ENCODE measurements at regions not wholly inside any gene's neighbourhood (a gene's known extent, or its start where the extent isn't known, plus 50 kb on each side); places are given as distances from the start of the nearest gene placed in this dataset.

DNA sequence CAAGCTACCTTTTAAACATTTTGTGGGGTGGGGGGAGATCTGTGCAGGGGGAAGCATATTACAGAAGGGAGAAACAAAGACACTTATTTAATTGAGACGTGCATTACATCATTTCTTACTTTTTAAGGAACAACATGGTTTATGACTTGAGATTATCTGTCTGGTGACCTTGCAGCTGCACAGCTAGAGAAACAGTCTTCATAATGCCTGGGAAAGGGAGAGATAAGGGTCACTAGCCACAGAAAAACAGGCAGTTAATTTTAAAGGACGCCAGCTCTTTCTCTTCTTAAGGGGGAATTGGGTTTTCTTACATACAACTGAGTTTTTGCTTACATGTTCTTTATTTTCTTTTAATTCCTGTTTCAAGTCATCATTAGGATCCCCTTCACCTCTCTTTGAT lies 147.9 kb downstream of the SST start (continued):
- TF ChIP-seq, protein P1, sequence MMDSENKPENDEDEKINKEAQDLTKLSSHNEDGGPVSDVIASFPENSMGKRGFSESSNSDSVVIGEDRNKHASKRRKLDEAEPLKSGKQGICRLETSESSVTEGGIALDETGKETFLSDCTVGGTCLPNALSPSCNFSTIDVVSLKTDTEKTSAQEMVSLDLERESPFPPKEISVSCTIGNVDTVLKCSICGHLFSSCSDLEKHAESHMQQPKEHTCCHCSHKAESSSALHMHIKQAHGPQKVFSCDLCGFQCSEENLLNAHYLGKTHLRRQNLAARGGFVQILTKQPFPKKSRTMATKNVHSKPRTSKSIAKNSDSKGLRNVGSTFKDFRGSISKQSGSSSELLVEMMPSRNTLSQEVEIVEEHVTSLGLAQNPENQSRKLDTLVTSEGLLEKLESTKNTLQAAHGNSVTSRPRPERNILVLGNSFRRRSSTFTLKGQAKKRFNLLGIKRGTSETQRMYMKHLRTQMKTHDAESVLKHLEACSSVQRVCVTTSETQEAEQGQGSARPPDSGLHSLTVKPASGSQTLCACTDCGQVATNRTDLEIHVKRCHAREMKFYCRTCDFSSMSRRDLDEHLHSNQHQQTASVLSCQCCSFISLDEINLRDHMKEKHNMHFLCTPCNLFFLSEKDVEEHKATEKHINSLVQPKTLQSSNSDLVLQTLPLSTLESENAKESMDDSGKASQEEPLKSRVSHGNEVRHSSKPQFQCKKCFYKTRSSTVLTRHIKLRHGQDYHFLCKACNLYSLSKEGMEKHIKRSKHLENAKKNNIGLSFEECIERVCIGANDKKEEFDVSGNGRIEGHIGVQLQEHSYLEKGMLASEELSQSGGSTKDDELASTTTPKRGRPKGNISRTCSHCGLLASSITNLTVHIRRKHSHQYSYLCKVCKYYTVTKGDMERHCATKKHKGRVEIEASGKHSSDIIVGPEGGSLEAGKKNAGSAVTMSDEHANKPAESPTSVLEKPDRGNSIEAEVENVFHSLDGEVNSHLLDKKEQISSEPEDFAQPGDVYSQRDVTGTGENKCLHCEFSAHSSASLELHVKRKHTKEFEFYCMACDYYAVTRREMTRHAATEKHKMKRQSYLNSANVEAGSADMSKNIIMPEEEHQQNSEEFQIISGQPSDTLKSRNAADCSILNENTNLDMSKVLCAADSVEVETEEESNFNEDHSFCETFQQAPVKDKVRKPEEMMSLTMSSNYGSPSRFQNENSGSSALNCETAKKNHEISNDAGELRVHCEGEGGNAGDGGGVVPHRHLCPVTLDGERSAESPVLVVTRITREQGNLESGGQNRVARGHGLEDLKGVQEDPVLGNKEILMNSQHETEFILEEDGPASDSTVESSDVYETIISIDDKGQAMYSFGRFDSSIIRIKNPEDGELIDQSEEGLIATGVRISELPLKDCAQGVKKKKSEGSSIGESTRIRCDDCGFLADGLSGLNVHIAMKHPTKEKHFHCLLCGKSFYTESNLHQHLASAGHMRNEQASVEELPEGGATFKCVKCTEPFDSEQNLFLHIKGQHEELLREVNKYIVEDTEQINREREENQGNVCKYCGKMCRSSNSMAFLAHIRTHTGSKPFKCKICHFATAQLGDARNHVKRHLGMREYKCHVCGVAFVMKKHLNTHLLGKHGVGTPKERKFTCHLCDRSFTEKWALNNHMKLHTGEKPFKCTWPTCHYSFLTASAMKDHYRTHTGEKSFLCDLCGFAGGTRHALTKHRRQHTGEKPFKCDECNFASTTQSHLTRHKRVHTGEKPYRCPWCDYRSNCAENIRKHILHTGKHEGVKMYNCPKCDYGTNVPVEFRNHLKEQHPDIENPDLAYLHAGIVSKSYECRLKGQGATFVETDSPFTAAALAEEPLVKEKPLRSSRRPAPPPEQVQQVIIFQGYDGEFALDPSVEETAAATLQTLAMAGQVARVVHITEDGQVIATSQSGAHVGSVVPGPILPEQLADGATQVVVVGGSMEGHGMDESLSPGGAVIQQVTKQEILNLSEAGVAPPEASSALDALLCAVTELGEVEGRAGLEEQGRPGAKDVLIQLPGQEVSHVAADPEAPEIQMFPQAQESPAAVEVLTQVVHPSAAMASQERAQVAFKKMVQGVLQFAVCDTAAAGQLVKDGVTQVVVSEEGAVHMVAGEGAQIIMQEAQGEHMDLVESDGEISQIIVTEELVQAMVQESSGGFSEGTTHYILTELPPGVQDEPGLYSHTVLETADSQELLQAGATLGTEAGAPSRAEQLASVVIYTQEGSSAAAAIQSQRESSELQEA (IDR thresholded peaks at IDR 0.05; ENCODE audit: low read depth), result no peak
- TF ChIP-seq, protein P2, sequence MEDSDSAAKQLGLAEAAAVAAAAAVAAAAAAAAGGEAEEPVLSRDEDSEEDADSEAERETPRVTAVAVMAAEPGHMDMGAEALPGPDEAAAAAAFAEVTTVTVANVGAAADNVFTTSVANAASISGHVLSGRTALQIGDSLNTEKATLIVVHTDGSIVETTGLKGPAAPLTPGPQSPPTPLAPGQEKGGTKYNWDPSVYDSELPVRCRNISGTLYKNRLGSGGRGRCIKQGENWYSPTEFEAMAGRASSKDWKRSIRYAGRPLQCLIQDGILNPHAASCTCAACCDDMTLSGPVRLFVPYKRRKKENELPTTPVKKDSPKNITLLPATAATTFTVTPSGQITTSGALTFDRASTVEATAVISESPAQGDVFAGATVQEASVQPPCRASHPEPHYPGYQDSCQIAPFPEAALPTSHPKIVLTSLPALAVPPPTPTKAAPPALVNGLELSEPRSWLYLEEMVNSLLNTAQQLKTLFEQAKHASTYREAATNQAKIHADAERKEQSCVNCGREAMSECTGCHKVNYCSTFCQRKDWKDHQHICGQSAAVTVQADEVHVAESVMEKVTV (CRISPR knock-in tag; IDR thresholded peaks at IDR 0.05), result no peak
- TF ChIP-seq JUND (IDR thresholded peaks at IDR 0.05; ENCODE audit: borderline replicate concordance, low read depth, low read length) (peak; percentile 80), JUND (tag; IDR thresholded peaks at IDR 0.05; ENCODE audit: borderline replicate concordance, low read depth, low read length) (peak; percentile 83; the same call in 2 of the 3 replicates), ZNF780A (CRISPR knock-in tag; IDR thresholded peaks at IDR 0.05) (no peak), PHF20 (IDR thresholded peaks at IDR 0.05; ENCODE audit: partially characterized antibody) (no peak), DPF2 (IDR thresholded peaks at IDR 0.05) (peak; percentile 82; the same call in 1 of the 2 replicates), ARID2 (IDR thresholded peaks at IDR 0.05) (no peak), GATAD2B (IDR thresholded peaks at IDR 0.05; ENCODE audit: borderline replicate concordance) (no peak), CCNT2 (IDR thresholded peaks at IDR 0.05; ENCODE audit: borderline replicate concordance, extremely low read depth, insufficient read length, low read depth, low read length) (peak; percentile 39), HNRNPK (IDR thresholded peaks at IDR 0.05; ENCODE audit: low read depth, low read length, poor library complexity, severe bottlenecking) (no peak), HMGN3 (IDR thresholded peaks at IDR 0.05; ENCODE audit: borderline replicate concordance, extremely low read depth, insufficient read length, low read depth, low read length) (peak; percentile 54), FOXK2 (conservative IDR thresholded peaks at IDR 0.05 in 1 of 2, IDR thresholded peaks at IDR 0.05 in 1 of 2; ENCODE audit: low read depth in 2 of 2) (peak; percentile 72 to 75)
- TF ChIP-seq, protein P3, sequence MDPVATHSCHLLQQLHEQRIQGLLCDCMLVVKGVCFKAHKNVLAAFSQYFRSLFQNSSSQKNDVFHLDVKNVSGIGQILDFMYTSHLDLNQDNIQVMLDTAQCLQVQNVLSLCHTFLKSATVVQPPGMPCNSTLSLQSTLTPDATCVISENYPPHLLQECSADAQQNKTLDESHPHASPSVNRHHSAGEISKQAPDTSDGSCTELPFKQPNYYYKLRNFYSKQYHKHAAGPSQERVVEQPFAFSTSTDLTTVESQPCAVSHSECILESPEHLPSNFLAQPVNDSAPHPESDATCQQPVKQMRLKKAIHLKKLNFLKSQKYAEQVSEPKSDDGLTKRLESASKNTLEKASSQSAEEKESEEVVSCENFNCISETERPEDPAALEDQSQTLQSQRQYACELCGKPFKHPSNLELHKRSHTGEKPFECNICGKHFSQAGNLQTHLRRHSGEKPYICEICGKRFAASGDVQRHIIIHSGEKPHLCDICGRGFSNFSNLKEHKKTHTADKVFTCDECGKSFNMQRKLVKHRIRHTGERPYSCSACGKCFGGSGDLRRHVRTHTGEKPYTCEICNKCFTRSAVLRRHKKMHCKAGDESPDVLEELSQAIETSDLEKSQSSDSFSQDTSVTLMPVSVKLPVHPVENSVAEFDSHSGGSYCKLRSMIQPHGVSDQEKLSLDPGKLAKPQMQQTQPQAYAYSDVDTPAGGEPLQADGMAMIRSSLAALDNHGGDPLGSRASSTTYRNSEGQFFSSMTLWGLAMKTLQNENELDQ (CRISPR knock-in tag; IDR thresholded peaks at IDR 0.05; ENCODE audit: borderline replicate concordance), result no peak
- TF ChIP-seq, protein P4, sequence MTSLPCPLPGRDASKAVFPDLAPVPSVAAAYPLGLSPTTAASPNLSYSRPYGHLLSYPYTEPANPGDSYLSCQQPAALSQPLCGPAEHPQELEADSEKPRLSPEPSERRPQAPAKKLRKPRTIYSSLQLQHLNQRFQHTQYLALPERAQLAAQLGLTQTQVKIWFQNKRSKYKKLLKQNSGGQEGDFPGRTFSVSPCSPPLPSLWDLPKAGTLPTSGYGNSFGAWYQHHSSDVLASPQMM (CRISPR knock-in tag; IDR thresholded peaks at IDR 0.05), result no peak

Data from K562 (cell line).